ENCODE measurements at regions not wholly inside any gene's neighbourhood (a gene's known extent, or its start where the extent isn't known, plus 50 kb on each side); places are given as distances from the start of the nearest gene placed in this dataset.

DNA sequence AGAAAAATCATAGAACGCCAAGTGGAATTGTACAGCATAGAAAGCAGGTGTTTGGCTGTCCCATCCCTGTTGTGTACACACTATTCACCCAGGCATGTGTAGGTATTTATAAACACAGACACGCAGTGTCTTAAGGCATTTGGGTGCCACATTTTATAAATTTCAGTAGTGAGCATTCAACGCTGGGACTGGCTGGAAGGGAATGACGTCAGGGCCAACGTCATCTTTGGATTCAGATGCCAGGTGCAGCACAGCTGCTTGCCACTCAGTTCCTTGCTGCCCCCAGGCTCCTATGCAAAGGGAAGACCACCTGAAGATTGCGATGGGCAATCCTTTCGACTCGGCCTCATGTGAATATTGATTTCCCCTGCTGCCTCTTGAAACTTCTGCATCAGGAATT lies 461.7 kb upstream of the SOX11 start:
- peaks cover 13% of the 10 kb centered on the region; the same call in 2 of the 3 replicates for H3K9me3 ChIP-seq
- H3K4me1 ChIP-seq, result no peaks in the 10 kb centered on the region
- no peak overlapping the region for H3K4me3 ChIP-seq
- DNase-seq (ENCODE audit: low read depth in 1 of 2, low spot score in 1 of 2) (no peak), FAIRE-seq (no peak), ATAC-seq (no peak)
- no peak overlapping the region for H3K4me2 ChIP-seq
- POLR2A ChIA-PET, result no interaction called here
- TF ChIP-seq MAZ (IDR thresholded peaks at IDR 0.05; ENCODE audit: borderline replicate concordance, low read depth, low read length), result no peak
- TF ChIP-seq FOXS1 (CRISPR knock-in tag; IDR thresholded peaks at IDR 0.05), result no peak
- TF ChIP-seq PHF8 (IDR thresholded peaks at IDR 0.05; ENCODE audit: borderline replicate concordance, low read depth), result no peak
- no peak for TF ChIP-seq CBX8 (IDR thresholded peaks at IDR 0.05)
- TF ChIP-seq, protein P1, sequence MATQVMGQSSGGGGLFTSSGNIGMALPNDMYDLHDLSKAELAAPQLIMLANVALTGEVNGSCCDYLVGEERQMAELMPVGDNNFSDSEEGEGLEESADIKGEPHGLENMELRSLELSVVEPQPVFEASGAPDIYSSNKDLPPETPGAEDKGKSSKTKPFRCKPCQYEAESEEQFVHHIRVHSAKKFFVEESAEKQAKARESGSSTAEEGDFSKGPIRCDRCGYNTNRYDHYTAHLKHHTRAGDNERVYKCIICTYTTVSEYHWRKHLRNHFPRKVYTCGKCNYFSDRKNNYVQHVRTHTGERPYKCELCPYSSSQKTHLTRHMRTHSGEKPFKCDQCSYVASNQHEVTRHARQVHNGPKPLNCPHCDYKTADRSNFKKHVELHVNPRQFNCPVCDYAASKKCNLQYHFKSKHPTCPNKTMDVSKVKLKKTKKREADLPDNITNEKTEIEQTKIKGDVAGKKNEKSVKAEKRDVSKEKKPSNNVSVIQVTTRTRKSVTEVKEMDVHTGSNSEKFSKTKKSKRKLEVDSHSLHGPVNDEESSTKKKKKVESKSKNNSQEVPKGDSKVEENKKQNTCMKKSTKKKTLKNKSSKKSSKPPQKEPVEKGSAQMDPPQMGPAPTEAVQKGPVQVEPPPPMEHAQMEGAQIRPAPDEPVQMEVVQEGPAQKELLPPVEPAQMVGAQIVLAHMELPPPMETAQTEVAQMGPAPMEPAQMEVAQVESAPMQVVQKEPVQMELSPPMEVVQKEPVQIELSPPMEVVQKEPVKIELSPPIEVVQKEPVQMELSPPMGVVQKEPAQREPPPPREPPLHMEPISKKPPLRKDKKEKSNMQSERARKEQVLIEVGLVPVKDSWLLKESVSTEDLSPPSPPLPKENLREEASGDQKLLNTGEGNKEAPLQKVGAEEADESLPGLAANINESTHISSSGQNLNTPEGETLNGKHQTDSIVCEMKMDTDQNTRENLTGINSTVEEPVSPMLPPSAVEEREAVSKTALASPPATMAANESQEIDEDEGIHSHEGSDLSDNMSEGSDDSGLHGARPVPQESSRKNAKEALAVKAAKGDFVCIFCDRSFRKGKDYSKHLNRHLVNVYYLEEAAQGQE (IDR thresholded peaks at IDR 0.05), result no peak
- no peak for TF ChIP-seq RARB (CRISPR knock-in tag; IDR thresholded peaks at IDR 0.05)
- TF ChIP-seq HDAC2 (IDR thresholded peaks at IDR 0.05), result no peak
- TF ChIP-seq RFX5 (IDR thresholded peaks at IDR 0.05), result no peak
- TF ChIP-seq, protein P2, sequence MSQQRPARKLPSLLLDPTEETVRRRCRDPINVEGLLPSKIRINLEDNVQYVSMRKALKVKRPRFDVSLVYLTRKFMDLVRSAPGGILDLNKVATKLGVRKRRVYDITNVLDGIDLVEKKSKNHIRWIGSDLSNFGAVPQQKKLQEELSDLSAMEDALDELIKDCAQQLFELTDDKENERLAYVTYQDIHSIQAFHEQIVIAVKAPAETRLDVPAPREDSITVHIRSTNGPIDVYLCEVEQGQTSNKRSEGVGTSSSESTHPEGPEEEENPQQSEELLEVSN (IDR thresholded peaks at IDR 0.05; ENCODE audit: borderline replicate concordance, low read depth), result no peak
- TF ChIP-seq MYC (IDR thresholded peaks at IDR 0.05; ENCODE audit: borderline replicate concordance, low read length), result no peak
- no peak for TF ChIP-seq TFCP2L1 (CRISPR knock-in tag; IDR thresholded peaks at IDR 0.05)
- no peak for TF ChIP-seq EHMT2 (IDR thresholded peaks at IDR 0.05; ENCODE audit: low read depth)
- no peak for TF ChIP-seq GATA3 (IDR thresholded peaks at IDR 0.05; ENCODE audit: borderline replicate concordance)
- TF ChIP-seq NPAS2 (CRISPR knock-in tag; IDR thresholded peaks at IDR 0.05; ENCODE audit: borderline replicate concordance), result no peak
- TF ChIP-seq JUN (IDR thresholded peaks at IDR 0.05), result no peak
- TF ChIP-seq EP300 (IDR thresholded peaks at IDR 0.05), result no peak
- CTCF ChIA-PET, result no interaction called here
- H3K27ac ChIP-seq, result no peak overlapping the region
- under 1% methylated on average over 8 of the region's 8 CpGs for WGBS (ENCODE audit: missing lambda C conversion rate)

DNA sequence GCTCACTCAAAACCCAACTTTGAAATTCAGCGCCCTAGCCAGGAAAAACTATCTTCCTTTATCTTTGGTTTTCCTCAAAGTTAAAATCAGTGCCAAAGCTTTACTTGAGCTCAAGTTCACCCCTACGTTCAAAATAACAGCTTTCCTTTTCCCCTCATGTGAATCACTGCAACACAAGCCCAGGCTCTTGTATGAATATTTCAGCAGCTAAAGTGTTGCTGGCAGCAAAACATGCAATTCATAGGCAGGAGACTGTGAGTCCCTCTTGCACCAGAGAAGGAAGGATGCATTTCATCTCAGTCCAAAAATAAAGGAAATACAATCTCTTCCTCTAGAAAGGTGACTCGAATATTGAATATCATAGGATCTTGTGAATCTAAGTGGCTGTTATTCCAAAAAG lies 461.3 kb upstream of the SOX11 start:
- no peak overlapping the region for H3K4me3 ChIP-seq
- ChIA-PET POLR2A (no interaction called here), CTCF (no interaction called here)
- no peak overlapping the region for H3K4me2 ChIP-seq
- peaks cover 9% of the 10 kb centered on the region; the same call in 2 of the 3 replicates for H3K9me3 ChIP-seq
- 2% methylated on average over 3 of the region's 3 CpGs for WGBS (ENCODE audit: missing lambda C conversion rate)
- TF ChIP-seq, protein P3, sequence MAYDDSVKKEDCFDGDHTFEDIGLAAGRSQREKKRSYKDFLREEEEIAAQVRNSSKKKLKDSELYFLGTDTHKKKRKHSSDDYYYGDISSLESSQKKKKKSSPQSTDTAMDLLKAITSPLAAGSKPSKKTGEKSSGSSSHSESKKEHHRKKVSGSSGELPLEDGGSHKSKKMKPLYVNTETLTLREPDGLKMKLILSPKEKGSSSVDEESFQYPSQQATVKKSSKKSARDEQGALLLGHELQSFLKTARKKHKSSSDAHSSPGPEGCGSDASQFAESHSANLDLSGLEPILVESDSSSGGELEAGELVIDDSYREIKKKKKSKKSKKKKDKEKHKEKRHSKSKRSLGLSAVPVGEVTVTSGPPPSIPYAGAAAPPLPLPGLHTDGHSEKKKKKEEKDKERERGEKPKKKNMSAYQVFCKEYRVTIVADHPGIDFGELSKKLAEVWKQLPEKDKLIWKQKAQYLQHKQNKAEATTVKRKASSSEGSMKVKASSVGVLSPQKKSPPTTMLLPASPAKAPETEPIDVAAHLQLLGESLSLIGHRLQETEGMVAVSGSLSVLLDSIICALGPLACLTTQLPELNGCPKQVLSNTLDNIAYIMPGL (CRISPR knock-in tag; IDR thresholded peaks at IDR 0.05; ENCODE audit: borderline replicate concordance), result no peak
- TF ChIP-seq RFX5 (IDR thresholded peaks at IDR 0.05), result no peak
- TF ChIP-seq SMC3 (IDR thresholded peaks at IDR 0.05), result no peak
- TF ChIP-seq, protein P4, sequence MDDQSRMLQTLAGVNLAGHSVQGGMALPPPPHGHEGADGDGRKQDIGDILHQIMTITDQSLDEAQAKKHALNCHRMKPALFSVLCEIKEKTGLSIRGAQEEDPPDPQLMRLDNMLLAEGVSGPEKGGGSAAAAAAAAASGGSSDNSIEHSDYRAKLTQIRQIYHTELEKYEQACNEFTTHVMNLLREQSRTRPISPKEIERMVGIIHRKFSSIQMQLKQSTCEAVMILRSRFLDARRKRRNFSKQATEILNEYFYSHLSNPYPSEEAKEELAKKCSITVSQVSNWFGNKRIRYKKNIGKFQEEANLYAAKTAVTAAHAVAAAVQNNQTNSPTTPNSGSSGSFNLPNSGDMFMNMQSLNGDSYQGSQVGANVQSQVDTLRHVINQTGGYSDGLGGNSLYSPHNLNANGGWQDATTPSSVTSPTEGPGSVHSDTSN (IDR thresholded peaks at IDR 0.05), result no peak
- TF ChIP-seq TFCP2L1 (CRISPR knock-in tag; IDR thresholded peaks at IDR 0.05), result no peak
- TF ChIP-seq NR3C1 (IDR thresholded peaks at IDR 0.05), result no peak
- no peak for TF ChIP-seq TP53 (CRISPR knock-in tag; IDR thresholded peaks at IDR 0.05)
- TF ChIP-seq HOXB13 (CRISPR knock-in tag; IDR thresholded peaks at IDR 0.05; ENCODE audit: low read depth), result no peak
- TF ChIP-seq GATA3 (IDR thresholded peaks at IDR 0.05; ENCODE audit: borderline replicate concordance), result no peak
- no peak for TF ChIP-seq HEYL (CRISPR knock-in tag; IDR thresholded peaks at IDR 0.05)
- TF ChIP-seq RCOR1 (IDR thresholded peaks at IDR 0.05; ENCODE audit: low read depth, low read length), result no peak
- TF ChIP-seq POLR2A (IDR thresholded peaks at IDR 0.05; ENCODE audit: low read length), result no peak
- no peak for TF ChIP-seq ZSCAN20 (CRISPR knock-in tag; IDR thresholded peaks at IDR 0.05)
- no peak for TF ChIP-seq EP300 (IDR thresholded peaks at IDR 0.05)
- TF ChIP-seq ZNF302 (CRISPR knock-in tag; IDR thresholded peaks at IDR 0.05), result no peak
- TF ChIP-seq, protein P5, sequence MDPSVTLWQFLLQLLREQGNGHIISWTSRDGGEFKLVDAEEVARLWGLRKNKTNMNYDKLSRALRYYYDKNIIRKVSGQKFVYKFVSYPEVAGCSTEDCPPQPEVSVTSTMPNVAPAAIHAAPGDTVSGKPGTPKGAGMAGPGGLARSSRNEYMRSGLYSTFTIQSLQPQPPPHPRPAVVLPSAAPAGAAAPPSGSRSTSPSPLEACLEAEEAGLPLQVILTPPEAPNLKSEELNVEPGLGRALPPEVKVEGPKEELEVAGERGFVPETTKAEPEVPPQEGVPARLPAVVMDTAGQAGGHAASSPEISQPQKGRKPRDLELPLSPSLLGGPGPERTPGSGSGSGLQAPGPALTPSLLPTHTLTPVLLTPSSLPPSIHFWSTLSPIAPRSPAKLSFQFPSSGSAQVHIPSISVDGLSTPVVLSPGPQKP (IDR thresholded peaks at IDR 0.05; ENCODE audit: low read depth, low read length), result no peak
- no peak for TF ChIP-seq FOSB (CRISPR knock-in tag; IDR thresholded peaks at IDR 0.05)
- TF ChIP-seq, protein P6, sequence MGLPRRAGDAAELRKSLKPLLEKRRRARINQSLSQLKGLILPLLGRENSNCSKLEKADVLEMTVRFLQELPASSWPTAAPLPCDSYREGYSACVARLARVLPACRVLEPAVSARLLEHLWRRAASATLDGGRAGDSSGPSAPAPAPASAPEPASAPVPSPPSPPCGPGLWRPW (IDR thresholded peaks at IDR 0.05), result no peak
- no peak for TF ChIP-seq POLR2AphosphoS2 (conservative IDR thresholded peaks at IDR 0.05; ENCODE audit: low read length)
- DNase-seq (ENCODE audit: low read depth in 1 of 2, low spot score in 1 of 2) (no peak), ATAC-seq (no peak), FAIRE-seq (no peak)
- H3K4me1 ChIP-seq, result no peaks in the 10 kb centered on the region
- H3K27ac ChIP-seq, result no peak overlapping the region
